Endothelial cell of umbilical vein (primary cell): ENCODE measurements at regions not wholly inside any gene's neighbourhood (a gene's known extent, or its start where the extent isn't known, plus 50 kb on each side); places are given as distances from the start of the nearest gene placed in this dataset.

ENCODE experiments used
- BruUV-seq: library from RNA; stranded (reverse); fragments of 400-500 nt; replicated peaks from 2 replicates; lab custom pipeline; 2021; lab: Mats Ljungman, UMichigan
- CTCF ChIA-PET: fragments of 300-600, 350-600 bp; sonication (Branson Sonifier 250); formaldehyde crosslinking; loops from one replicate; lab custom pipeline; 2021; ENCODE audit warnings: antibody characterized with exemption, inconsistent platforms; lab: Charles Lee
- POLR2A ChIA-PET: fragments of 300-600, 350-600 bp; sonication (Branson Sonifier 250); formaldehyde crosslinking; loops from one replicate; lab custom pipeline; 2021; ENCODE audit warnings: antibody characterized with exemption, inconsistent platforms; lab: Charles Lee
- DNase-seq: peaks from one replicate; pipeline ENCODE4 v3.0.0-alpha.2; 2011; ENCODE audit warnings: low read depth, low spot score
- FAIRE-seq: peaks from 2 replicates; lab custom pipeline; 2011; peaks lifted over from hg19 to GRCh38; lab: Jason Lieb, UNC
- H2AFZ ChIP-seq: 2 replicates; pipeline ENCODE4 v1.6.0; 2012; ENCODE audit warnings: low read depth, low read length, control low read depth, inconsistent platforms
- H3K27ac ChIP-seq: 2 replicates; pipeline ENCODE4 v1.5.1; 2011; ENCODE audit warnings: low read depth, mild to moderate bottlenecking, control low read depth, low read length, moderate library complexity; ENCODE audit not compliant: insufficient read depth
- H3K27me3 ChIP-seq, 2 experiments: 2 replicates each; pipeline versions ENCODE4 v1.6.0 to v1.6.1; 2011; ENCODE audit warnings: low read length in 2 of 2, mixed read lengths in 1 of 2; ENCODE audit not compliant: control insufficient read depth in 2 of 2, insufficient read depth in 2 of 2
- H3K36me3 ChIP-seq, 2 experiments: 2 replicates in 1 of 2; 3 replicates in 1 of 2; pipeline ENCODE4 v1.5.1; 2011; ENCODE audit warnings: low read length in 2 of 2, mild to moderate bottlenecking in 1 of 2, moderate library complexity in 1 of 2; ENCODE audit not compliant: control insufficient read depth in 2 of 2, insufficient read depth in 2 of 2; ENCODE audit errors: extremely low read depth in 1 of 2
- H3K4me1 ChIP-seq: 3 replicates; pipeline ENCODE4 v1.5.1; 2011; ENCODE audit warnings: mild to moderate bottlenecking, low read length; ENCODE audit not compliant: control insufficient read depth, insufficient read depth; ENCODE audit errors: extremely low read depth
- H3K4me2 ChIP-seq: 2 replicates; pipeline ENCODE4 v1.6.1; 2011; ENCODE audit warnings: low read length, control low read depth, mixed read lengths; ENCODE audit not compliant: insufficient read depth
- H3K4me3 ChIP-seq, 3 experiments: fragments of 200-600 bp in 1 of 3; sonication (generic), shearing (Covaris generic) in 1 of 3; replicated peaks in 1 of 3; 2 replicates each; pipeline ENCODE4 v1.5.1; 2011 to 2016; ENCODE audit warnings: control low read depth in 3 of 3, low read length in 3 of 3, mild to moderate bottlenecking in 2 of 3, inconsistent platforms in 1 of 3, low read depth in 1 of 3, moderate library complexity in 1 of 3; ENCODE audit not compliant: insufficient read depth in 1 of 3
- H3K79me2 ChIP-seq: 2 replicates; pipeline ENCODE4 v1.6.0; 2012; ENCODE audit warnings: low read length, inconsistent platforms; ENCODE audit not compliant: control insufficient read depth, insufficient read depth
- H3K9ac ChIP-seq: replicated peaks from 2 replicates; pipeline ENCODE3; 2011; ENCODE audit warnings: low read length, control low read depth; ENCODE audit not compliant: insufficient read depth; ENCODE audit errors: extremely low read depth
- H3K9me1 ChIP-seq: replicated peaks from 3 replicates; pipeline ENCODE4 v1.6.0; 2011; ENCODE audit warnings: mild to moderate bottlenecking, low read length; ENCODE audit not compliant: control insufficient read depth, insufficient read depth; ENCODE audit errors: extremely low read depth
- H3K9me3 ChIP-seq: replicated peaks from 2 replicates; pipeline ENCODE4 v1.5.1; 2012; ENCODE audit warnings: low read length, inconsistent platforms; ENCODE audit not compliant: control insufficient read depth, insufficient read depth
- H4K20me1 ChIP-seq: replicated peaks from 2 replicates; pipeline ENCODE3; 2011; ENCODE audit warnings: mild to moderate bottlenecking, low read length; ENCODE audit not compliant: control insufficient read depth, insufficient read depth; ENCODE audit errors: extremely low read depth
- EZH2 ChIP-seq: IDR thresholded peaks from 2 replicates; pipeline ENCODE4 v1.6.1; 2012; ENCODE audit warnings: borderline replicate concordance, low read depth, mild to moderate bottlenecking, moderate library complexity, low read length, inconsistent platforms; ENCODE audit not compliant: severe bottlenecking
- FOS ChIP-seq: IDR thresholded peaks from 2 replicates; pipeline ENCODE4 v1.6.1; 2011; ENCODE audit warnings: mild to moderate bottlenecking, low read length, moderate library complexity, borderline replicate concordance; ENCODE audit not compliant: insufficient read depth
- GATA2 ChIP-seq: IDR thresholded peaks from 2 replicates; pipeline ENCODE4 v1.7.0; 2011; ENCODE audit warnings: low read depth, mild to moderate bottlenecking, moderate library complexity, mixed read lengths, low read length; ENCODE audit not compliant: insufficient read length, insufficient read depth
- JUN ChIP-seq: IDR thresholded peaks from 2 replicates; pipeline ENCODE4 v1.6.1; 2011; ENCODE audit warnings: borderline replicate concordance, low read depth; ENCODE audit not compliant: insufficient read length, insufficient read depth
- MYC ChIP-seq: IDR thresholded peaks from one replicate; pipeline ENCODE4 v1.6.1; 2011; ENCODE audit warnings: mild to moderate bottlenecking, low read depth, low read length
- POLR2A ChIP-seq: IDR thresholded peaks from 2 replicates; pipeline ENCODE4 v1.6.1; 2012; ENCODE audit warnings: low read depth, mild to moderate bottlenecking, control low read depth, low read length
- POLR2AphosphoS5 ChIP-seq: IDR thresholded peaks from 2 replicates; pipeline ENCODE4 v1.6.1; 2012; ENCODE audit warnings: low read depth, mild to moderate bottlenecking, control low read depth, low read length, moderate library complexity; ENCODE audit not compliant: insufficient read depth
- dilution Hi-C: fragments of 300-500 bp; cut with MboI; formaldehyde crosslinking; loops from one replicate; pipeline ENCODE4 v1.15.0; 2019; ENCODE audit warnings: low sequenced_read_pairs; ENCODE audit not compliant: extremely low pct_ligation_motif_present
- intact Hi-C: fragments of 100-400 bp; cut with micrococcal nuclease; formaldehyde crosslinking; loops from one replicate; pipeline ENCODE4 v1.10.0; 2022
- TF ChIP-seq, protein P1 (sequence below), 2 donors: IDR thresholded peaks; 1 replicate in 1 of 2; 2 replicates in 1 of 2; pipeline ENCODE4 v1.5.1; 2011; ENCODE audit warnings: low read length in 2 of 2, mild to moderate bottlenecking in 2 of 2, moderate library complexity in 2 of 2, control low read depth in 1 of 2, inconsistent platforms in 1 of 2, low read depth in 1 of 2; ENCODE audit not compliant: insufficient read depth in 1 of 2; ENCODE audit errors: extremely low read depth in 1 of 2
- TF ChIP-seq, protein P2 (sequence below): IDR thresholded peaks from 2 replicates; pipeline ENCODE4 v1.6.1; 2011; ENCODE audit not compliant: insufficient read depth, insufficient read length

DNA sequence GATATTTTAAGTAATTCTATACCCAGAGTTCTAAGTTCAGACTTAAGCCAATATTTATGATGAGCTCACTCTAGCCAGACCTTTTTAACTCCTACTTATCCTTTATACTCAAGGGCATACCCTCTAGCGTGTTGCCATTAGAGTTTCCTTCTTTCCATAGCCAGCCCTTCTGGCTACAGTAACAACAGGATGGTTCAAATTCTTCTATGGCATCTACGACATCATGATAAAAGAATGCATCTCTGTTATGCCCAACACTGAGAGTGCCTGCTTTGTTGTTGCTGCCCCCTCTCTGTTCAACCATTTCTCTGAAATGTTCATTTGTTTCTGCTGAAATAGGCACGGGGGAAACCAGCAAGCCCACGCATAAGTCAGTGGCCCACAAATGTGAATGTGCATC is 104.5 kb downstream of the UBE2NL start:
- intact Hi-C loops (no loop called here), dilution Hi-C loops (no loop called here)
- Histone ChIP-seq H3K9me1 (no peaks in the 10 kb centered on the region), H3K79me2 (no peaks in the 10 kb centered on the region), H3K4me2 (no peak overlapping the region), H3K4me3 (no peak overlapping the region), H2AFZ (no peak overlapping the region), H3K27me3 (no peaks in the 10 kb centered on the region), H3K27ac (no peak overlapping the region), H3K9me3 (no peaks in the 10 kb centered on the region), H3K36me3 (no peaks in the 10 kb centered on the region), H3K9ac (no peak overlapping the region), H4K20me1 (no peaks in the 10 kb centered on the region), H3K4me1 (no peaks in the 10 kb centered on the region)
- CTCF ChIA-PET, result no interaction called here
- DNase-seq, result no peak
- FAIRE-seq, result no peak
- TF ChIP-seq POLR2A, result no peak
- TF ChIP-seq, protein P1, sequence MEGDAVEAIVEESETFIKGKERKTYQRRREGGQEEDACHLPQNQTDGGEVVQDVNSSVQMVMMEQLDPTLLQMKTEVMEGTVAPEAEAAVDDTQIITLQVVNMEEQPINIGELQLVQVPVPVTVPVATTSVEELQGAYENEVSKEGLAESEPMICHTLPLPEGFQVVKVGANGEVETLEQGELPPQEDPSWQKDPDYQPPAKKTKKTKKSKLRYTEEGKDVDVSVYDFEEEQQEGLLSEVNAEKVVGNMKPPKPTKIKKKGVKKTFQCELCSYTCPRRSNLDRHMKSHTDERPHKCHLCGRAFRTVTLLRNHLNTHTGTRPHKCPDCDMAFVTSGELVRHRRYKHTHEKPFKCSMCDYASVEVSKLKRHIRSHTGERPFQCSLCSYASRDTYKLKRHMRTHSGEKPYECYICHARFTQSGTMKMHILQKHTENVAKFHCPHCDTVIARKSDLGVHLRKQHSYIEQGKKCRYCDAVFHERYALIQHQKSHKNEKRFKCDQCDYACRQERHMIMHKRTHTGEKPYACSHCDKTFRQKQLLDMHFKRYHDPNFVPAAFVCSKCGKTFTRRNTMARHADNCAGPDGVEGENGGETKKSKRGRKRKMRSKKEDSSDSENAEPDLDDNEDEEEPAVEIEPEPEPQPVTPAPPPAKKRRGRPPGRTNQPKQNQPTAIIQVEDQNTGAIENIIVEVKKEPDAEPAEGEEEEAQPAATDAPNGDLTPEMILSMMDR (IDR thresholded peaks at IDR 0.05; ENCODE audit: extremely low read depth in 1 of 2, insufficient read depth in 1 of 2, low read depth in 1 of 2, low read length in 2 of 2), result no peak
- TF ChIP-seq POLR2AphosphoS5, result no peak
- no peak for TF ChIP-seq MYC
- TF ChIP-seq, protein P2, sequence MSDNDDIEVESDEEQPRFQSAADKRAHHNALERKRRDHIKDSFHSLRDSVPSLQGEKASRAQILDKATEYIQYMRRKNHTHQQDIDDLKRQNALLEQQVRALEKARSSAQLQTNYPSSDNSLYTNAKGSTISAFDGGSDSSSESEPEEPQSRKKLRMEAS, result no peak
- no peak for TF ChIP-seq JUN
- TF ChIP-seq EZH2, result no peak
- no peak for TF ChIP-seq GATA2
- TF ChIP-seq FOS, result no peak
- POLR2A ChIA-PET, result no interaction called here
- no TSS peak for BruUV-seq
